Right lobe of liver (tissue), 4 donors: ENCODE measurements at regions not wholly inside any gene's neighbourhood (a gene's known extent, or its start where the extent isn't known, plus 50 kb on each side); places are given as distances from the start of the nearest gene placed in this dataset.

Experiments used
- CTCF ChIP-seq, 4 donors: fragments of 200-600 bp in 3 of 4; fragments of 450-650 bp in 1 of 4; IDR thresholded peaks; one replicate each; pipeline versions ENCODE4 v1.5.1 to v1.8.0; 2016 to 2022; ENCODE audit warnings: antibody characterized with exemption in 4 of 4, mild to moderate bottlenecking in 2 of 4
- POLR2A ChIP-seq: fragments of 450-650 bp; IDR thresholded peaks from one replicate; pipeline ENCODE4 v1.6.1; 2017; ENCODE audit warnings: antibody characterized with exemption, mild to moderate bottlenecking
- donor health status: DM: no; HTN: no; CAD: no.
- donor health status: DM: no; HTN: no; CAD: no.
- donor health status: DM: no; HTN: yes; CAD: no.

GRCh38 chr6:169398342-169399105, 144.9 kb upstream of the THBS2 start:
- TF ChIP-seq CTCF (IDR thresholded peaks at IDR 0.05): no peak
- no peak for TF ChIP-seq POLR2A
